Colonic mucosa (tissue), 4 donors: ENCODE measurements at regions not wholly inside any gene's neighbourhood (a gene's known extent, or its start where the extent isn't known, plus 50 kb on each side); places are given as distances from the start of the nearest gene placed in this dataset.

Experiments used
- DNase-seq: peaks from one replicate; pipeline ENCODE4 v3.0.0-alpha.2; 2020
- H3K27ac ChIP-seq: fragments of 200-600 bp; one replicate; pipeline ENCODE4 v1.8.0; 2021
- H3K27me3 ChIP-seq: fragments of 200-600 bp; one replicate; pipeline ENCODE4 v1.8.0; 2021
- H3K36me3 ChIP-seq: fragments of 200-600 bp; one replicate; pipeline ENCODE4 v1.8.0; 2021
- H3K4me1 ChIP-seq: fragments of 200-600 bp; one replicate; pipeline ENCODE4 v1.8.0; 2021; ENCODE audit warnings: mild to moderate bottlenecking
- H3K4me3 ChIP-seq: fragments of 200-600 bp; one replicate; pipeline ENCODE4 v1.8.0; 2021
- H3K9ac ChIP-seq, 2 donors: one replicate each; pipeline ENCODE4 v1.7.0; 2013; ENCODE audit warnings: control low read depth in 2 of 2, low read depth in 2 of 2, low read length in 2 of 2
- H3K9me3 ChIP-seq: fragments of 200-600 bp; one replicate; pipeline ENCODE4 v1.8.0; 2021
- CTCF ChIP-seq: fragments of 200-600 bp; IDR thresholded peaks from one replicate; pipeline ENCODE4 v1.8.0; 2022; ENCODE audit warnings: antibody characterized with exemption, mild to moderate bottlenecking
- intact Hi-C: fragments of 100-400 bp; cut with DNase I; formaldehyde crosslinking; loops from one replicate; pipeline ENCODE4 v1.14.1; 2022
- donor health status: healthy.
- donor health status: DM: no; HTN: no; CAD: no.
- donor health status: DM: no; HTN: no; CAD: no.

GRCh38 chr12:58372298-58372697 lies 430.9 kb downstream of the ATP23 start:
- no peak for DNase-seq
- TF ChIP-seq CTCF = no peak
- no peak overlapping the region for H3K27ac ChIP-seq
- no peak overlapping the region for H3K4me3 ChIP-seq
- H3K27me3 ChIP-seq = no peaks in the 10 kb centered on the region
- intact Hi-C loops = no loop called here
- H3K36me3 ChIP-seq = no peaks in the 10 kb centered on the region
- H3K4me1 ChIP-seq = no peaks in the 10 kb centered on the region
- H3K9me3 ChIP-seq = no peaks in the 10 kb centered on the region
- H3K9ac ChIP-seq = no peak overlapping the region

- intact Hi-C loops = no loop called here
- H3K4me1 ChIP-seq = no peaks in the 10 kb centered on the region
- TF ChIP-seq CTCF = no peak
Observed at GRCh38 chr12:58378028-58378427, 436.7 kb downstream of the ATP23 start.

GRCh38 chr12:58381546-58381945 lies 440.2 kb downstream of the ATP23 start:
- Histone ChIP-seq H3K36me3 (no peaks in the 10 kb centered on the region), H3K4me1 (no peaks in the 10 kb centered on the region), H3K9ac (no peak overlapping the region), H3K4me3 (no peak overlapping the region), H3K9me3 (no peaks in the 10 kb centered on the region), H3K27ac (no peak overlapping the region), H3K27me3 (no peaks in the 10 kb centered on the region)
- no peak for TF ChIP-seq CTCF
- DNase-seq = no peak
- intact Hi-C loops = no loop called here

More at GRCh38 chr12:58378028-58378427, 436.7 kb downstream of the ATP23 start:
- H3K9me3 ChIP-seq = no peaks in the 10 kb centered on the region
- H3K36me3 ChIP-seq = no peaks in the 10 kb centered on the region
- no peak overlapping the region for H3K9ac ChIP-seq
- H3K27ac ChIP-seq = no peak overlapping the region
- no peak for DNase-seq
- no peaks in the 10 kb centered on the region for H3K27me3 ChIP-seq
- H3K4me3 ChIP-seq = no peak overlapping the region

- intact Hi-C loops = no loop called here
- no peak for DNase-seq
- Histone ChIP-seq H3K36me3 (no peaks in the 10 kb centered on the region), H3K9ac (no peak overlapping the region), H3K4me1 (no peaks in the 10 kb centered on the region), H3K27ac (no peak overlapping the region), H3K4me3 (no peak overlapping the region), H3K9me3 (no peaks in the 10 kb centered on the region), H3K27me3 (no peaks in the 10 kb centered on the region)
- no peak for TF ChIP-seq CTCF
Observed at GRCh38 chr12:58384196-58384595, 442.8 kb downstream of the ATP23 start.

GRCh38 chr12:58386136-58386535 lies 444.8 kb downstream of the ATP23 start:
- no peaks in the 10 kb centered on the region for H3K4me1 ChIP-seq
- intact Hi-C loops = no loop called here

More at GRCh38 chr12:58386136-58386535, 444.8 kb downstream of the ATP23 start:
- Histone ChIP-seq H3K9me3 (no peaks in the 10 kb centered on the region), H3K9ac (no peak overlapping the region), H3K4me3 (no peak overlapping the region), H3K36me3 (no peaks in the 10 kb centered on the region), H3K27me3 (no peaks in the 10 kb centered on the region), H3K27ac (no peak overlapping the region)
- DNase-seq = no peak
- no peak for TF ChIP-seq CTCF
